ENCODE measurements at regions not wholly inside any gene's neighbourhood (a gene's known extent, or its start where the extent isn't known, plus 50 kb on each side); places are given as distances from the start of the nearest gene placed in this dataset.
"Not testable (repeated sequence)": the region's sequence is repeated elsewhere in the genome, so short reads cannot be mapped to it uniquely, and the experiment has no call there.

DNA sequence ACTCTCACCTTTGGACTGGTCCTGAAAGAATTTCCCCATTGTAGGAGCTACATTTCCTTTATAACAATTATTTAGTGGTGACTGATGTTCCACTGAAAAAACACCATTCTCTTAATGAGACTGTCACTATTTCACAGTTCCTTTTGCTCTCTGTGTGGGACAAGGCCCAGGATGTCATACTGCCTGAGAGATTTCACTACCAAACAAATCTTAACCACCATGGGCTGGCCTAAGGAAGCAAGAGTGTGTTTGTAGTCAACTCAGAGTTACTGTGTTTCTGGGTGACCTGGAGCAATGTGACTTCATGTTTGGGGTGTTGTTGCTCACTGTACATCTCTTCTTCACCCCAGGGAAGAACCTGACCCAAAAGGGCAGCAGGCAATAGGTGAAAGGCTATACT is 50.1 kb upstream of the ZNF608 start:
- DNase-seq, result no peak

DNA sequence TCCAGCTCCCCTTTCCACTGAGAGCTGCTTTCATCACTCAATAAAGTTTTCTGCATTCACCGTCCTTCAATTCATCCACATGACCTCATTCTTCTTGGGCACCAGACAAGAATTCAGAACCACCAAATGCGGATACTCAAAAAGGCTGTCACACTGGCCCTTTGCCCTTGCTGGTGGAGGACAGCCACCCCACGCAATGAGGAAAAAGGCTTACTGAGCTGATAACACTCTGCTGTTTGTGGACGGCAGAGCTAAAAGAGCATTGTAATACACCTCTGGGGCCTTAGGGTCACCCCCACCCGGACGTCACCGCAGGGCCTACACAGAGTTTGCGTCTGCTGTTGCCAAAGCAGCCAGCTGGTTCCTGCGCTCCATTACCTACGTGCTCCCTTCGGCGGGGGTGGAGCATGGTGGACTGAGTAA is 51.2 kb upstream of the ZNF608 start:
- no peak for DNase-seq

DNA sequence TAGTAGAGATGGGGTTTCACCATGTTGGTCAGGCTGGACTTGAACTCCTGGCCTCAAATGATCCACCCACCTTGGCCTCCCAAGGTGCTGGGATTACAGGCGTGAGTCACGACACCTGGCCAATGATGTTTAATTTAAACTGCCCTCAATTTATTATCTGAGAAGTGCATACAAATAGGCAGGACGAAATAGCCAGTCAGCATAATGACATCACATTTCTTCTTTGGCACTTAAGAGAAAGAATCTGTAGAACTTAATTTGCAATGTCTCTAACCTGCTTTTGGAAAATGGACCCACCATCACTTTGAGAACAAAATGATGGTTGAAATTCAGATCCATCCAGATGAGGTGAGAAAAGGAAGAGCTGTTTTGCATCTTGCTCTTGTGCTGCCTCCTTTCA is 52.5 kb upstream of the ZNF608 start:
- no peak for DNase-seq

DNA sequence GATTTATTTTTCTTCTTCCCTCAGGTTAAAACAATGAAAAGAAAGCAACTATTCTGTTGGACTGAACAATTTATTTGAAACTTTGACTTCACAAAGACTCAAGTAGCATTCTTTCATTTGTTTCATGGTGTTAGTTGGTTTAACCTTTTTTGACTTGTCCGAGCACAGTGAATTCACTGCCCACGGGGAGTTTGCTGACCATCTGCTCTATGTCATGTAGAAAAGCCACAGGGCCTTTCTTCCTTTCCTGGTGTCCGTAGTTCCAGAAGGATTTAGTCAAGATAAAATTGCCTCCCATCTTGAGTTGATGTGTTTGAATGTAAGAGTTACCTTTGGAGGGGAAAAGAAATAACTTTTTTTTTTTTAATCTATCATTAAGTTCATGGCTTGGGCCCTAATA is 55.1 kb upstream of the ZNF608 start:
- DNase-seq, result no peak

DNA sequence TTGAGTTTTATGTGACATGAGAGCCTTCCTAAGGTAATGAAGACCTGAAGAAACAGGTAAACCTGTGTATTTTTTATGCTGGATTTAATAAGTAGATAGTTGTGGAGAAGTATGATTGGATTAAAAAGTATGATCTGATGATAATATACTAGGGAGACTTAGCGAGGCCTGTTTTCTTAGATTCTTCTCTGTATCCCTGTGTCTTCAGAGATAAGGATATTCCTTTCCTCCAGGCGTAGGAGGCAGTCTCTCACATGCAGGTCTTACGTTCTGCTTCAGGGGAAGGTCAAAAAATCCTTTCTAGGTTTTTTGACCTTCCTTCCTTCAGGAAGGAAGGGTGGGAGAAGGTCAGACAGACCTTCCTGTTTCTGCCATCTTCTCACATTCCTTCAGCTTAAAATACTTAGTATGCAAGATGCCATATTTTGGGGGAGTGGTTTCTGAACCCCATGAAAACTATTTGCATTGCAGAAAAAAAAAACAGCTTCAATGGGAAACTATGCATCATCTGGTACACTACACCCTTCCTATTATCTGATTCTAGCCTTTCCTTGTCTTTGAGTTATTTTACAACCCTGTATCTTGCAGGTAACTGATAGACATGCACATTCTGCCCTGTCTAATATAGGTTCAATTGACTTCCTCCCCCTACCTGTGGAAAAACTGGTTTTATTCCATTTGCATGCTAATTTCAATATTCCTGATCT is 57.3 kb upstream of the ZNF608 start:
- no peak for DNase-seq

DNA sequence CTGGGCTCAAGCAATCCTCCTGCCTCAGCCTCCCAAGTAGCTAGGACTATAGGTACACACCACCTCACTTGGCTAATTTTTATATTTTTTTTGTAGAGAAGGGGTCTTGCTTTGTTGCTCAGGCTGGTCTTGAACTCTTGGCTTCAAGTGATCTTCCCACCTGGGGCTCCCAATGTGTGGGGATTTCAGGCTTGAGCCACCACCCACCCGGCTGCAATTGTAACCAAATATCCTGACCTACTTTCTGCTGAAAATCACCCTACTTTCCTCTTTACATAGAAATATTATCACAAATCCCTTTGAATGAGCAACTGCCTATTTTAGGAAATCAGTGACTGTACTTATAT is 59.6 kb upstream of the ZNF608 start:
- no peak for DNase-seq

DNA sequence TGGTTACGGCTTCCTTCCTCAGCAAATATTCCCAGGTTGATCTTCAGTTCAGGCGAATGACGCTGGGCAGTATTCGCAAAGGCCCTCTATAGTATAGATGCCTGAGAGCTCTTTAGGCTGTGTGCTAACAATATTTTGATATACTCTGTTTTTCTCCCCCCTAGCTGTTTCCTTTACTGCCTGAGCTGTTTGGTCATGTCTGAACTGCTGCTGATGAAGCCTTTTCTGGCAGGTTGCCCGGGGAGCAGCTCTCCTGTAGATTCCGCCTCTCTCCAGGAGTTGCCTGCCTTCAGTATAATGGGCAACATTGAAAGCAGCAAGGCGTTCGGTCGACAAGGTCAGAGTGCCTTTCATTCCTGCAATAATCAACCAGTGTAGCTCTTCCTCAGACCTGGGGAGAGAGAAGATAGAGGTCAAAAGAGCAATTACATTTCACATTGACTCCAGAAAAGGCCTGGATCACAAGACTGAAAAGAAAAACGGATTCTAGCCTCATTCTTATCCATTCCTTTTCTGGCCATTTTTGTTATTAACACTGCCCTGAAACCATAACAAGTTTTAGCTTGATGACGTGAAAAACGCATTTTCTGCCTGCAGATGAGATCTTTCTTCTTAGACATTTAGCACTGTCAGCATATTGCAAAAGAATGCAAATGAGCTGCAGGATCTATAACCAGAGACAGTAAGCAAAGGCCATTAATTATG is 60.1 kb upstream of the ZNF608 start:
- peak; percentile 95 for DNase-seq

DNA sequence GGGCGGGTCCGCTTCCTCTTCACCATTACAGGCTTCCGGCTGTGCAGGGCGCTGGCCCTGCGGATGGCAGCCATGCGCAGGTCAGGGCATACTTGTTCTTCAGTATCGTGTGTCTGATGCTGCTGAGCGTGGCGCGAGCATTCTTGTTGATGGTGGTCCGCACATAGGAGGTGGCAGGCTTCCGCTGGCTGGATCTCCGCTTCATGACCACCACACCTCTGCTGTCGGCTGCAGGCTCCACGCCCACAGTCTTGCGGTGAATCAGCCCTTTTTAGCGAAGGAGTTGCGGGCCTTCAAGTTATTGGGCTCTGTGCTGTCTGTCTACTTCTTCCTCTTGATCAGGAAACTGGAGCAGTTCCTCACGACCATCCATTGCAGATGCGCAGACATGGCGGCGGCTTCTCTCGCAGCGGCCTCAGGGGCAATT is 62.4 kb upstream of the ZNF608 start:
- no peak for DNase-seq

DNA sequence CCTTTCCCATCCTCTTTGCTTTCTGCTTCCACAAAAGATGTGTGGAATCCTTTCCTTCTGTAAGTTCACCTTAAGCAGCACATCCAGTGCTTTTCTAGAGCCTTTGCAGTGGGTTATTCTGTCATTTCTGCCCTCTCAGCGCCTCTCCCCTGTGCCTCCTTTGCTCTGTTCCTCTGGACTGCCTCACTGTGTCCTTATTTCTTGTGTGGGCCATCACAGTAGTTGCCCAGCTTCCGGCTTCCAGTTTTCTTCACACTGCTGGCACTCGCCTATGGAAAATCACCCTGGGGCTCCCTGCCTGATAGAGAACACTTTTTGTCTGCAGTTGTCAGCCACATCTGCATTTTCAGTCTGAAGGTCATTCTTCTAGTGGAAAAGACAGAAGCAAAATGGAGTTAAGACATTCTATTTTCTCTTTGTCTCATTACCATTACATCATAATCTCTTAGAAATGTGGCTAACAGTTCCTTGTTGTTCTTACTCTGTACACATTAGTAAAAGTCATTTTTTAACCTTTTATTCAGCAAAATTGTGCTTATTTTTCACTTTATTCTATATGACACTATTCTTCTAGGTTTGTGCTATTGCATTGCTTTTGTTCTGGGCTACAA is 64.1 kb upstream of the ZNF608 start:
- DNase-seq, result no peak

DNA sequence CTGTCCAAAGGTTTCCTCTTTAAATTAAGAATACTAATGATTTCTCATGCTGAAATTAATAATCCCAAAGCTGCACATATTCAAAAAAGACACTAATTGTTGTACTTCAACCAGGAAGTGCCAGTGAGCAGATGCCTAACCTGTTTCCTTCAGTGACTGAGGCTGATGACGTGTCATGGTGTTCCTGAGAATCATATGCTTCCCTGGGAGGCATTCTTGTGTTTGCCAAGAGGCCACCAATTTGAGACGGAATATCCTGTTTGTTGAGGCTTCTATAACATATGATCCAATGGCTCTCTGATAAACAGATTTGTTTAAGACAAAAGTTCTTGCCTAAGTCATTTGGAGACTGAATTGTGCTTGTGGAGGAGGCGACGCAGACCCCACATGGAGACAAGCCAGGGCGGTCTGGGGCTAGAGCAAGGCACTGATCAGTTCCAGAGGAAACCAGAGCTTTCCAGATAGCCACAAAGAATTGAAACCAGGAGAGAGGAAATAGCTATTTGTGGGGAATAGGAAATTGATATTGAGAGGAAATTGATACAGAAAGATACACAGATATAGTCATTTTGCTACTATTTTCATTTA is 66.4 kb upstream of the ZNF608 start:
- DNase-seq, result peak; percentile 93

DNA sequence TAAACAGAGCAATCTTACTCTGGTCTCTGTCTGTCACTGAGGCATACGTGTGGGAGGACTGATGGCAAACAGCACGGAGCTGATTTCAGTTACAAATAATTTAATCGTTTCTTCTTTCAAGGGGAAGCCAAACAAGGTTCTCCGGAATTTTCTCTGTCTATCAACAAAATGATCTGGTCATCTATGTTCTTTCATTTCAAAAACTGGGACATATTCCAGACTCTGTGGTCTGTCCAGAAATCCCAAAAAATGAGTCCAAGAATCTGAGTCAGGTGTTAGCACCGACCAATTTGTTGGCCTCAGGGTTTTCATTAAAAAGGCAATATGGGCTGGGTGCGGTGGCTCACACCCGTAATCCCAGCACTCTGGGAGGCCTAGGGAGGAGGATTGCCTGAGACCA is 69.9 kb upstream of the ZNF608 start:
- DNase-seq, result no peak

DNA sequence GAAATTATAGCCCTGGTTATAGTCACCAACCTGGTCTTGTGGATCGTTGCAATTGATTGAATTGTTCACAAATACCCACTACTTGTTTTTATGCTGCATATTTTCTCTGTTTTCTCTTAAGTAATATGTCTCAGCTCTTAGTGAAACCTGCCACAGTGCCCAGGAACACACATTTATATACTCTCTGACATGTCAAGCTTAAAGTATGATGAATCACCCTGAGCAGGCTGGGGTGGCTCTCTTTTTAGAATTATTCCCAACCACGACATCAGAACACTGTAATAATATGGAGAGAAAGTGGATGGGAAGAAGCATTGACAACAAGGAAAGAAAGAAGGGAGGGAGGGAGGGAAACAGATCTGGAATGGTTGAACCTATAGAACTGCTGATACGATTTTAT is 72.8 kb upstream of the ZNF608 start:
- DNase-seq, result no peak

DNA sequence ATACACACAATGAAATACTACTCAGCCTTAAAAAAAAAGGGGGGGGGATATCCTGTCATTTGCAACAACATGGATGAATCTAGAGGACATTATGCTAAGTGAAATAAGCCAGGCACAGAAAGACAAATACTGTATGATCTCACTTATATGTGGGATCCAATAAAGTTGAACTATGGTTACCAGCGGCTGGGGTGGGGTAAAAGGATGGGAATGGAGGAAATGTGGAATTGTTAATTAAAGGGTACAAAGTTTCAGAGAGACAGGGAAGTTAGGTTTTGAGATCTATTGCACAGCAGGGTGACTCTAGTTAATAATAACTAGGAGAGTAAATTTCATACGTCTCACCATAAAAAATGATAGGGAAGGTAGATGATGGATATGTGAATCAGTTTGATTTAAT is 76.2 kb upstream of the ZNF608 start:
- no peak for DNase-seq

DNA sequence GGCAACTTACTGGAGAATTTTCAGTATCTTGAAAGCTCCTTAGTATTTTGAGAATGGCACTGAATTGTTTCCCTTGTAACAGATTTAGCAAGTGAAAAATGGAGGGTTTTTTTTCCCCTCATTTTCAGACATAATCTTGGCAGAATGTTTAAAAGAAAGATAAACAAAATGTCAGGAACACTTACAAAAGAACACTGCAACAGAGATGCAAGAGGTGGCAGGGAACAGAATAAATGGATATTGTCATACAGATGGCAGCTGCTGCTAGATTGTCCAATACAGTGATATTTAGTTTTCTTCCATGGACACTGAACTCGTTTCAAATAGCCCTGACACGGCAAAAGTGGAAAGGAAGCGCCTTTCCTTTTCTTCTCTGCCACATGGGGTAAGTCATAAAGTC is 76.9 kb upstream of the ZNF608 start:
- no peak for DNase-seq

DNA sequence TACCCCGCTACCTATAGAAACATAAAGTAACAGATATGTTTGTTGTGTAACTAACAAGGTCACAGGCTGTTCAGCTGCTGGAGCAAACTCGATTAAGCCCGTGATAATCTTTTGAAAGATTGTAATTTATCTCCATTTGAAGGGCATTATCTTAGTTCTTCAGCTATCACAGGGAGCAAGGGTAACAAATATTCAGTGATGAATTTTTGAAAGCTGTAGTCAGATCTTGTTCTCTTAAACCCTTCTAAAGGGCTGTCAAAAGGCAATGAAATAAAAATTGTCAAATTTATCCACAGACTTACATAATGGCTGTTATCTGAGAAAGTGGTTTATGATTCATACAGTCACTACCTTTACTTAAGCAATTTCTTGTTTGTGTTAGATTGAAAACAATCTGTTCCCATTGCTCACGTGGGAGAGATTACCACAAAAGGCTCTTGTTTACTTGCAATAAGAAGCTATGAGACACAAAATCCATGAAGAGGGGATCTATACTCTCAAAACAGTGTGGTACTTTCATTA is 78.3 kb upstream of the ZNF608 start:
- peak; percentile 56 for DNase-seq

DNA sequence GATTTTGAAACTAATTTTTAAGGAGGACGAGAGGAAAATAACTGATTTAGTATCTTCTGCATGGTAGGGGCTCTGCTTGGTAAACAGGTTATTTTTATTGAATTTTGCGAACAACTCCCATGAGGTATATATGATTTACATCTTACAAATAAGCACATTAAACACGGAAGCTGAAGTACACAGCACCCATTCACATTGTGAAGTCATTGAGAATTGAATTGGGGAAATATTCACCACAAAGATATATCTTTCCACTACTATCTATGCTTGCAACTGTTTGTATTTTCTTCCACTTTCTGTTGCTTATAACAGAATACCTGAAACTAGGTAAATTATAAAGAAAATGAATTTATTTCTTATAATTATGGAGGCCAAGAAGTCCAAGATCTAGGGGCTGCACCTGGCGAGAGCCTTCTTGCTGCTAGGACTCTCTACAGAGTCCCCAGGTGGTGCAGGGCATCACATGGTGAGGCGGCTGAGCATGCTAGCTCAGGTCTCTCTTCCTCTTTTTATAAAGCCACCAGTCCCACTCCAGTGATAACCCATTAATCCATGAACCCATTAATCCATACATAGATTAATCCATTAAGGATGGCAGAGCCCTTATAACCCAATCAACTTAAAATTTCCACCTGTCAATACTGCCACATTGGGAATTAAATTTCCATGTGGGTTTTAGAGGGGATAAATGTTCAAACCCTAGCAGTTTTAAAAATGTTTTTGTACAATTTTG is 79.0 kb upstream of the ZNF608 start:
- DNase-seq, result no peak

DNA sequence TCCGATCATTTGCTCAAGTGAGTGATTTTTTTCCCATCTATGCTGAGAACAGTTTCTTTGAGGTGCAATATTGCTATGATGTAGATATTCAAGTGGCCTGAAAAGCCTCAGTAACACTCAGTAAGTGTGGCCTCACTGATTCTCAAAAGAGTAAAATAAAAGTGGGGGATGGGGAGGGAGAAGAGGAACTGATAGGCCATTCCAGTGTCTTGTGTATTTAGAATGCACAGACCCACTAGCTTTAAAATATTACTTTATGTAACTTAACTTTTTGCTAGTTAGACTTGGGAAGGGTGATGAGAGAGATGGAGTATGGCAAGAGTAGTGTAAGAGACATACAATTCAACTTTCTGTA is 79.5 kb upstream of the ZNF608 start:
- DNase-seq, result no peak

DNA sequence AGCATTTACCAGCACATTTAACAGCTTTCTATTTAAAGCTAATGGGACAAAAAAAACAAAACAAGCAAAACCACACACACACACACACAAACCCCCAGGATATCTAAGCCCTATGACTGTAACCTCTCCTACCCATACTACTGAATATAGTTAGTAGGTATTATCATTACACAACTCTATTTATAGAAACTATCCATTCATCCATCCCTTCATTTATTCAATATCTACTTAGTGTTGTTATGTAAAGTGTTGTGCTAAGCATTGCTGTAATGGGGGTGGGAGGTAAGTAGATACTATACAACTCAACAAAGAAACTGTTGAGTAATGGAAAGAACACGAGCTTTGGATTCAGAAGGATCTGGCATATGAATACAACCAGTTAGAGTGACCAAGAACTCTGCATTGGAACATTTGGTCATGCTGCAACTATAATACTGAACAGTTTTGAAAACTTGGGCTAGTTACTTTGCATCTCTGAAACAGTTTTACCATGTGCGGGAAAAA is 82.3 kb upstream of the ZNF608 start:
- DNase-seq, result no peak

DNA sequence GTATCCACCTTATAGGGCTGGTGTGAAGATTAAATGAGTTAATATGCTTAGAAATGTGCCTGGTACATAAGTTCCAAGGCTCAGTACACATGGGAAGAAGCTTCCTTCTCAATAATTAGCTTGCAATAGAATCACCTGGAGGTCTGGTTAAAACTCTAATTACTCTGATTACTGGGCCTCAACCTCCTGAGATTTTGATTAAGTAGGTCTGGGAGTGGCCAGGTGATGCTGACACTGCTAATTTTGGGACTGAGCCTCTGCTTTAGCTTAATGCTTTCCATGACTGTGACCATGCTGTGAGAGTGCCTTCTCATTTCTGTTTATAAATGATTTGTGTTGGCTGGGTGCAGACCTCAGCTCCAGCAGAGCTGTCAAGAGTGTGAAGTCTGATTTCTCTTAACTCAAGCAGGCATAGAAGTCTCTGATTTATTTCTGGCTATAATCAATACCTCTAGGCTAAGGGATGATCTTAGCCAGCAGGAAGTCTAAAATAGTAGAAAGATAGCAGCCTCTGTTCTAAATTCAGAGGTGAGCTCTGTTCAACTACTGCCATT is 85.3 kb upstream of the ZNF608 start:
- DNase-seq, result no peak

DNA sequence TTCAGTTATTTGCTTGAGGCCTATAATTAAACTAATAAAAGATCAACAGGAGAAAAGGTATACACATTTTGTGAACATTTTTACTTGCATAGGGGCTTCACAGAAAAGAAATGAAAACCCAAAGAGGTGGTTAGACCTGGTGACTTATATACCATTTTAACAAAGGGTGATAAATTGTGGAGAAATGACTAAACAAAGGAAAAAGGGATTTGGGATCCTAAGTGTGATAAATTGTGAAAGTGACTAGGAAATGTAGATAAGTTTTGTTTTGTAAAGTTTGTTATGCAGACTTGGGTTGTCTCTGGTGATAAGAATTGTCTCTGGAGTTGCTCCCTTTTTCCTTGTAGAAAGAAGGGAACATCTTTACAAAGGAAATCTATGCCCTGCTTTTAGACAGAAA is 86.1 kb upstream of the ZNF608 start:
- no peak for DNase-seq

DNA sequence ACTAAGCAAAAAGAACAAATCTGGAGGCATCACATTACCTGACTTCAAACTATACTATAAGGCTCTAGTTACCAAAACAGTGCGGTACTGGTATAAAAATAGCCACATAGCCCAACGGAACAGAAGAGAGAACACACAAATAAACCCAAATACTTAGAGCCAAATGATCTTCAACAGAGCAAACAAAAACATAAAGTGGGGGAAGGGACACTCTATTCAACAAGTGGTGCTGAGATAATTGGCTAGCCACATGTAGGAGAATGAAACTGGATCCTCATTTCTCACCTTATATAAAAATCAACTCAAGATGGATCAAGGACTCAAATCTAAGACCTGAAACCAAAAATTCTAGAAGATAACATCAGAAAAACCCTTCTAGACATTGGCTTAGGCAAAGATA is 89.9 kb upstream of the ZNF608 start:
- not testable (repeated sequence) for DNase-seq

DNA sequence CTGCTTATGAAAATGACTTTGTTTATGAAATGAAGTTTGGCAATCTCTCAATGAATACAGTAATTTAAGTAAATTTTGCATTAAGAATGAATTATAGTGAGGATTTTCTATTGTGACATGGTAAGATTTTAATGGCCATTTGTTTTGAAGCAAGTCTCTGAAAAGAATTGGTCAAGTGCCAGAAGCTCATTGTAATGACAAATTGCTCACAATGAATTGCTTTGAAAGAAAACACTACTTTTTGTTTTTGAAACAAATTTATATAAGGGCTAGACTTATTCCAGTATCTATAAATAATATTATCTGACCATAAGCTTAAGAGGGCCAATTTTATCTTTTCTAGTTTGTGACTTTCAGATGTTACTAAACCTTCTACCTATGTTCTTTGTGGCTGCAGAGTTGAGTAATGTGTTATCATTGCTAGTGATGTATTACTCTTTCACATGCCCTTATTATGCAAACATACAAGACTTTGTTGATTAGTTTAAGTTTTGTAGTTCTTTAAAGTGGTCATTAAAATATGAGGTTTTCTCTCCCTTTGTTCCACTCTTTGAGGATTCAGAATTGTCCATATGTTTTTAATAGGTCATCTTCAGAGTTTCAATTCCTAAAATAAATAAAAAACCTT is 93.0 kb upstream of the ZNF608 start:
- peak; percentile 67 for DNase-seq
